ENCODE measurements at regions not wholly inside any gene's neighbourhood (a gene's known extent, or its start where the extent isn't known, plus 50 kb on each side); places are given as distances from the start of the nearest gene placed in this dataset.

DNA sequence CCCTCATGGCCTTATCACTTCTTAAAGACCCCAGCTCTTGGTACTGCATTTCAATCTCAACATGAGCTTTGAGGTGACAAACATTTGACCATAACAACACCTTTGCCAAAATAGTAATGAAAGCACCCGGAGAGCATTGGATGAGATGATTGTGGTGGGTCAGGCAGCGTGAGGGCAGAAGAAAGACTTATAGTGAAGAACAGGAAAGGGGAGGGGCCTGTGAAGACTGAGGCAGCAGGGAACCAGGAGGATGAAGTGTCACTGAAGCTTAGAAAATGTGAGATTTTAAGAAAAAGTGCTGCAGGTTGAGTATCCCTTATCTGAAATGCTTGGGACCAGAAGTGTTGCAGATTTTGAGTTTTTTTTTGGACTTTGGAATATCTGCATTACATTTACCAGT, 86.3 kb downstream of the EMP1 start:
- TF ChIP-seq EZH2 (optimal IDR thresholded peaks at IDR 0.05; ENCODE audit: low read depth, low read length) (no peak), EZH2phosphoT487 (IDR thresholded peaks at IDR 0.05; ENCODE audit: low read length) (no peak)
- TF ChIP-seq, protein P1, sequence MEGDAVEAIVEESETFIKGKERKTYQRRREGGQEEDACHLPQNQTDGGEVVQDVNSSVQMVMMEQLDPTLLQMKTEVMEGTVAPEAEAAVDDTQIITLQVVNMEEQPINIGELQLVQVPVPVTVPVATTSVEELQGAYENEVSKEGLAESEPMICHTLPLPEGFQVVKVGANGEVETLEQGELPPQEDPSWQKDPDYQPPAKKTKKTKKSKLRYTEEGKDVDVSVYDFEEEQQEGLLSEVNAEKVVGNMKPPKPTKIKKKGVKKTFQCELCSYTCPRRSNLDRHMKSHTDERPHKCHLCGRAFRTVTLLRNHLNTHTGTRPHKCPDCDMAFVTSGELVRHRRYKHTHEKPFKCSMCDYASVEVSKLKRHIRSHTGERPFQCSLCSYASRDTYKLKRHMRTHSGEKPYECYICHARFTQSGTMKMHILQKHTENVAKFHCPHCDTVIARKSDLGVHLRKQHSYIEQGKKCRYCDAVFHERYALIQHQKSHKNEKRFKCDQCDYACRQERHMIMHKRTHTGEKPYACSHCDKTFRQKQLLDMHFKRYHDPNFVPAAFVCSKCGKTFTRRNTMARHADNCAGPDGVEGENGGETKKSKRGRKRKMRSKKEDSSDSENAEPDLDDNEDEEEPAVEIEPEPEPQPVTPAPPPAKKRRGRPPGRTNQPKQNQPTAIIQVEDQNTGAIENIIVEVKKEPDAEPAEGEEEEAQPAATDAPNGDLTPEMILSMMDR (IDR thresholded peaks at IDR 0.05; ENCODE audit: low read length) = no peak

All from MM.1S (cell line).